ENCODE measurements at regions not wholly inside any gene's neighbourhood (a gene's known extent, or its start where the extent isn't known, plus 50 kb on each side); places are given as distances from the start of the nearest gene placed in this dataset.

DNA sequence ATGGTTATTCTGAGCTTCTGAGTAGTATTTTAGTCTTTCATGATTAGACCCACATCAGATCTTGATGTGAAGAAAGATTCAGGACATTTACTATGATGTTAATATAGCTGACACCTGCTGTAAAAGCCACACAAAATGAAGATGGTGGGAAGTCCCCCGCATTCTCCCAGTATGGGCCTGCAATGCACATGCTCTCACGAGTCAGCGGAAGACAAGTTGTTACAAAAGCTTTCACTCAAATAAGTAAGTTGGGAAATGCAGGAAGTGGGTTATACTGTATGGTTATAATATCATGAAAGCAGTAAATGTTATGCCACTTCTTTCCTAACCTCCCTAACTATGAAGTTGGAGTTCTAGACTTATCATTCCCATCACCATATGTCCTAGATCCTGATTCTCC, 171.9 kb downstream of the KLF5 start:
- no peak for TF ChIP-seq REST (IDR thresholded peaks at IDR 0.05; ENCODE audit: insufficient read depth in 1 of 2, low read depth in 2 of 2, low read length in 2 of 2)
- no peak for TF ChIP-seq POLR2AphosphoS5 (IDR thresholded peaks at IDR 0.05; ENCODE audit: low read depth, low read length)
- TF ChIP-seq FOXP2 (optimal IDR thresholded peaks at IDR 0.05; ENCODE audit: borderline replicate concordance, extremely low read depth, extremely low read length, insufficient read depth) = no peak
- no peak for TF ChIP-seq SIN3A (IDR thresholded peaks at IDR 0.05; ENCODE audit: borderline replicate concordance, insufficient read depth, low read length)

Measured in PFSK-1 (cell line).